Nephron progenitor cell (in vitro differentiated cells): ENCODE measurements at regions not wholly inside any gene's neighbourhood (a gene's known extent, or its start where the extent isn't known, plus 50 kb on each side); places are given as distances from the start of the nearest gene placed in this dataset.

Experiments
- DNase-seq: peaks from one replicate; pipeline ENCODE4 v3.0.0; 2021
- H3K27ac Mint-ChIP-seq: 2 replicates; pipeline ENCODE4 v1.8.0; 2021; ENCODE audit warnings: mild to moderate bottlenecking, moderate library complexity, mixed read lengths
- H3K27me3 Mint-ChIP-seq: 2 replicates; pipeline ENCODE4 v1.8.0; 2021; ENCODE audit warnings: mild to moderate bottlenecking, low read depth, mixed read lengths; ENCODE audit not compliant: poor library complexity
- H3K36me3 Mint-ChIP-seq: 2 replicates; pipeline ENCODE4 v1.8.0; 2021; ENCODE audit warnings: low read depth, mixed read lengths
- H3K4me1 Mint-ChIP-seq: 2 replicates; pipeline ENCODE4 v1.8.0; 2021; ENCODE audit warnings: mixed read lengths
- H3K4me3 Mint-ChIP-seq: 2 replicates; pipeline ENCODE4 v1.8.0; 2021; ENCODE audit warnings: mild to moderate bottlenecking, moderate library complexity, mixed read lengths
- H3K9me3 Mint-ChIP-seq: 2 replicates; pipeline ENCODE4 v1.8.0; 2021; ENCODE audit warnings: mild to moderate bottlenecking, moderate library complexity, mixed read lengths
- TF ChIP-seq, protein P1 (sequence below): fragments of 200-600 bp; sonication (generic); IDR thresholded peaks from 2 replicates; pipeline ENCODE4 v1.5.0; 2021; ENCODE audit warnings: antibody characterized with exemption

DNA sequence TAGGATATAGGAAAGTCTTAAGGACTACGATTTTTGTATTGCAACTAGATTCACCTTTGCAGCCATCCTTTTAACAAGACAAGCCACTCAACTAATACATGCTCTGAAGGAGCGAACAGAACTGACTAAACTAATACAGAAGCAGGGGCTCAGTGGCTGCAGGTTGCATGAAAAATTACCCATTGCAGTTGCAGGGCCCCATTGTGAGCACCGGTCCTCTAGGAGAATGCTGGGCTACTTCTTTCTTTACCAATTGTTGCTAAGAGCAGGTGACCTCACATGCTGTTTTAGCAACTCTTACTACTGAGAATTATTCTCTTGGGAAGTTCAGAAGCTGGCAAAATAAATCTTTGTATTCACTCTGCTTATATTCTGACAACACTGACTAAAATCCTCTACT lies 64.0 kb upstream of the ANKRD1 start:
- H3K27ac Mint-ChIP-seq, result no peak overlapping the region
- H3K9me3 Mint-ChIP-seq, result no peaks in the 10 kb centered on the region
- H3K4me3 Mint-ChIP-seq, result no peak overlapping the region
- H3K36me3 Mint-ChIP-seq, result no peaks in the 10 kb centered on the region
- peaks cover 5% of the 10 kb centered on the region for H3K27me3 Mint-ChIP-seq
- H3K4me1 Mint-ChIP-seq, result peaks cover 5% of the 10 kb centered on the region
- no peak for DNase-seq
- TF ChIP-seq, protein P1, sequence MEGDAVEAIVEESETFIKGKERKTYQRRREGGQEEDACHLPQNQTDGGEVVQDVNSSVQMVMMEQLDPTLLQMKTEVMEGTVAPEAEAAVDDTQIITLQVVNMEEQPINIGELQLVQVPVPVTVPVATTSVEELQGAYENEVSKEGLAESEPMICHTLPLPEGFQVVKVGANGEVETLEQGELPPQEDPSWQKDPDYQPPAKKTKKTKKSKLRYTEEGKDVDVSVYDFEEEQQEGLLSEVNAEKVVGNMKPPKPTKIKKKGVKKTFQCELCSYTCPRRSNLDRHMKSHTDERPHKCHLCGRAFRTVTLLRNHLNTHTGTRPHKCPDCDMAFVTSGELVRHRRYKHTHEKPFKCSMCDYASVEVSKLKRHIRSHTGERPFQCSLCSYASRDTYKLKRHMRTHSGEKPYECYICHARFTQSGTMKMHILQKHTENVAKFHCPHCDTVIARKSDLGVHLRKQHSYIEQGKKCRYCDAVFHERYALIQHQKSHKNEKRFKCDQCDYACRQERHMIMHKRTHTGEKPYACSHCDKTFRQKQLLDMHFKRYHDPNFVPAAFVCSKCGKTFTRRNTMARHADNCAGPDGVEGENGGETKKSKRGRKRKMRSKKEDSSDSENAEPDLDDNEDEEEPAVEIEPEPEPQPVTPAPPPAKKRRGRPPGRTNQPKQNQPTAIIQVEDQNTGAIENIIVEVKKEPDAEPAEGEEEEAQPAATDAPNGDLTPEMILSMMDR, result no peak

GRCh38 chr10:90985321-90985933 lies 64.5 kb upstream of the ANKRD1 start:
- H3K4me3 Mint-ChIP-seq, result no peak overlapping the region
- no peaks in the 10 kb centered on the region for H3K9me3 Mint-ChIP-seq
- TF ChIP-seq, protein P1, result no peak
- H3K4me1 Mint-ChIP-seq, result peaks cover 5% of the 10 kb centered on the region
- peaks cover 5% of the 10 kb centered on the region for H3K27me3 Mint-ChIP-seq
- no peaks in the 10 kb centered on the region for H3K36me3 Mint-ChIP-seq
- no peak overlapping the region for H3K27ac Mint-ChIP-seq
- no peak for DNase-seq

GRCh38 chr10:90986136-90986760 lies 65.4 kb upstream of the ANKRD1 start:
- H3K4me3 Mint-ChIP-seq, result no peak overlapping the region
- TF ChIP-seq, protein P1, result no peak
- no peaks in the 10 kb centered on the region for H3K36me3 Mint-ChIP-seq
- no peak for DNase-seq
- no peaks in the 10 kb centered on the region for H3K9me3 Mint-ChIP-seq
- no peak overlapping the region for H3K27ac Mint-ChIP-seq
- peaks cover 8% of the 10 kb centered on the region for H3K27me3 Mint-ChIP-seq
- H3K4me1 Mint-ChIP-seq, result peaks cover 5% of the 10 kb centered on the region

DNA sequence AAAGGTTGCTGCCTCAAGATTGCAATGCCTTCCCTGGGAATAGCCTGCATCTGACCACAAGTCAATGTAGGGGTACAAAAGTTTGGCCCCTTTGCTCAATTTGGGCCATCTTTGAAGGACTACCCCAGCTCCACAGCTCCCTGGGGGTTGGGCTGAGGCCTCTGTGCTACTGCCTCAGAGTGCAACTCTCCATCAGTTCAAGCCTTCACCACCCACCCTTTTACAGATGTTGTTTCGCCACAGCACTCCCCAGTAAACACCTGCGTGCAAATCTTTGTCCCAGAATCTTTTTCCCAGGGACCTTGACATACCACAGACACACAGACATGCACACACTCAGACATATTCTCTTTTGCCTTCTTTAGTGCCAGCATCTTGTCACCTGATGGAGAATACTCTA lies 66.0 kb upstream of the ANKRD1 start:
- TF ChIP-seq, protein P1, result no peak
- peaks cover 5% of the 10 kb centered on the region for H3K4me1 Mint-ChIP-seq

GRCh38 chr10:90987383-90987782 lies 66.5 kb upstream of the ANKRD1 start:
- no peak overlapping the region for H3K27ac Mint-ChIP-seq
- H3K36me3 Mint-ChIP-seq, result no peaks in the 10 kb centered on the region
- no peak for DNase-seq
- TF ChIP-seq, protein P1, result no peak
- H3K4me3 Mint-ChIP-seq, result no peak overlapping the region
- H3K9me3 Mint-ChIP-seq, result no peaks in the 10 kb centered on the region
- peaks cover 8% of the 10 kb centered on the region for H3K27me3 Mint-ChIP-seq
- peaks cover 5% of the 10 kb centered on the region for H3K4me1 Mint-ChIP-seq

More for the DNA sequence above, 66.0 kb upstream of the ANKRD1 start:
- Mint-ChIP-seq H3K27me3 (peaks cover 8% of the 10 kb centered on the region), H3K36me3 (no peaks in the 10 kb centered on the region), H3K4me3 (no peak overlapping the region), H3K9me3 (no peaks in the 10 kb centered on the region), H3K27ac (no peak overlapping the region)
- no peak for DNase-seq

- peaks cover 5% of the 10 kb centered on the region for H3K4me1 Mint-ChIP-seq
- no peak for DNase-seq
- no peak overlapping the region for H3K27ac Mint-ChIP-seq
- H3K9me3 Mint-ChIP-seq, result no peaks in the 10 kb centered on the region
- no peaks in the 10 kb centered on the region for H3K36me3 Mint-ChIP-seq
- no peak overlapping the region for H3K4me3 Mint-ChIP-seq
- TF ChIP-seq, protein P1, result no peak
- H3K27me3 Mint-ChIP-seq, result peaks cover 2% of the 10 kb centered on the region
Measured at GRCh38 chr10:90988024-90988423, 67.1 kb upstream of the ANKRD1 start.
